PC-3 (cell line): ENCODE measurements at regions not wholly inside any gene's neighbourhood (a gene's known extent, or its start where the extent isn't known, plus 50 kb on each side); places are given as distances from the start of the nearest gene placed in this dataset.
"Not testable (repeated sequence)": the region's sequence is repeated elsewhere in the genome, so short reads cannot be mapped to it uniquely, and the experiment has no call there.

Experiments used
- ATAC-seq: fragments of 200-7000 bp; cut with Tn5 transposase; 2 replicates; pipeline ENCODE4 v1.9.1; 2020; ENCODE audit warnings: mild to moderate bottlenecking, moderate library complexity
- BruUV-seq: library from RNA; stranded (reverse); fragments of 400-500 nt; replicated peaks from 2 replicates; lab custom pipeline; 2021; lab: Mats Ljungman, UMichigan
- CTCF ChIA-PET: fragments of 300-600 bp; sonication (Branson Sonifier 250); formaldehyde crosslinking; loops from one replicate; lab custom pipeline; 2022; ENCODE audit warnings: antibody characterized with exemption; lab: Charles Lee
- POLR2A ChIA-PET: fragments of 300-600 bp; sonication (Branson Sonifier 250); formaldehyde crosslinking; loops from one replicate; lab custom pipeline; 2022; ENCODE audit warnings: antibody characterized with exemption; ENCODE audit not compliant: unreplicated experiment; lab: Charles Lee
- DNase-seq: peaks from one replicate; pipeline ENCODE4 v3.0.0-alpha.2; 2015
- H2AFZ ChIP-seq: fragments of 300-600 bp; sonication (generic); 2 replicates; pipeline ENCODE4 v1.6.0; 2016; ENCODE audit warnings: antibody characterized with exemption, low read length
- H3F3A ChIP-seq: fragments of 300-600 bp; sonication (generic); one replicate; pipeline ENCODE4 v1.6.0; 2017; ENCODE audit warnings: antibody characterized with exemption, low read length, control low read depth, mild to moderate bottlenecking; ENCODE audit not compliant: unreplicated experiment
- H3K27ac ChIP-seq: fragments of 300-600 bp; sonication (generic); 2 replicates; pipeline ENCODE4 v1.5.1; 2016; ENCODE audit warnings: mild to moderate bottlenecking, low read length
- H3K27me3 ChIP-seq: fragments of 300-600 bp; sonication (generic); 2 replicates; pipeline ENCODE4 v1.6.1; 2016; ENCODE audit warnings: low read length, mixed read lengths
- H3K36me3 ChIP-seq: fragments of 300-600 bp; sonication (generic); 2 replicates; pipeline ENCODE4 v1.6.1; 2016; ENCODE audit warnings: low read depth, mixed run types, low read length, mixed read lengths
- H3K4me1 ChIP-seq: fragments of 300-600 bp; sonication (generic); 2 replicates; pipeline ENCODE4 v1.5.1; 2016; ENCODE audit warnings: low read length; ENCODE audit not compliant: insufficient read depth
- H3K4me2 ChIP-seq: fragments of 300-600 bp; sonication (generic); 2 replicates; pipeline ENCODE4 v1.6.0; 2016; ENCODE audit warnings: low read length
- H3K4me3 ChIP-seq: fragments of 300-600 bp; sonication (generic); 2 replicates; pipeline ENCODE4 v1.5.1; 2016; ENCODE audit warnings: mild to moderate bottlenecking, low read length, mixed read lengths
- H3K79me2 ChIP-seq: fragments of 300-600 bp; sonication (generic); 2 replicates; pipeline ENCODE4 v1.6.1; 2017; ENCODE audit warnings: low read length, mixed read lengths
- H3K9ac ChIP-seq: fragments of 300-600 bp; sonication (generic); 2 replicates; pipeline ENCODE4 v1.6.0; 2016; ENCODE audit warnings: mild to moderate bottlenecking, low read length
- H3K9me2 ChIP-seq: fragments of 300-600 bp; sonication (generic); replicated peaks from 2 replicates; pipeline ENCODE4 v1.6.1; 2016; ENCODE audit warnings: mixed run types, low read length, mixed read lengths
- H3K9me3 ChIP-seq: fragments of 300-600 bp; sonication (generic); 2 replicates; pipeline ENCODE4 v1.6.1; 2016; ENCODE audit warnings: low read length, mixed read lengths
- H4K20me1 ChIP-seq: fragments of 300-600 bp; sonication (generic); 2 replicates; pipeline ENCODE4 v1.6.1; 2016; ENCODE audit warnings: low read length, mixed read lengths
- intact Hi-C: fragments of 100-400 bp; cut with micrococcal nuclease; formaldehyde crosslinking; loops from 2 replicates; pipeline ENCODE4 v1.9.0; 2023

- H3K27me3 ChIP-seq, CTCF ChIA-PET, H3K4me2 ChIP-seq, H2AFZ ChIP-seq, H3K27ac ChIP-seq, H3K4me1 ChIP-seq, H3K79me2 ChIP-seq, H3F3A ChIP-seq, DNase-seq, BruUV-seq, H3K9me2 ChIP-seq, H3K36me3 ChIP-seq, POLR2A ChIA-PET, H3K9ac ChIP-seq, H3K9me3 ChIP-seq, intact Hi-C loops, H4K20me1 ChIP-seq, H3K4me3 ChIP-seq, ATAC-seq: not testable (repeated sequence)
Observed at GRCh38 chr9:65424437-65424984, 139.5 kb upstream of the FOXD4L5 start.

GRCh38 chr9:65423691-65424436 lies 138.9 kb upstream of the FOXD4L5 start:
- H2AFZ ChIP-seq, H3K79me2 ChIP-seq, H3K9me2 ChIP-seq, POLR2A ChIA-PET, H3K36me3 ChIP-seq, H3K27me3 ChIP-seq, H3K4me3 ChIP-seq, H3K4me2 ChIP-seq, H3K9me3 ChIP-seq, H3K27ac ChIP-seq, BruUV-seq, H3K9ac ChIP-seq, H3F3A ChIP-seq, CTCF ChIA-PET, DNase-seq, H4K20me1 ChIP-seq, ATAC-seq, intact Hi-C loops, H3K4me1 ChIP-seq: not testable (repeated sequence)

DNA sequence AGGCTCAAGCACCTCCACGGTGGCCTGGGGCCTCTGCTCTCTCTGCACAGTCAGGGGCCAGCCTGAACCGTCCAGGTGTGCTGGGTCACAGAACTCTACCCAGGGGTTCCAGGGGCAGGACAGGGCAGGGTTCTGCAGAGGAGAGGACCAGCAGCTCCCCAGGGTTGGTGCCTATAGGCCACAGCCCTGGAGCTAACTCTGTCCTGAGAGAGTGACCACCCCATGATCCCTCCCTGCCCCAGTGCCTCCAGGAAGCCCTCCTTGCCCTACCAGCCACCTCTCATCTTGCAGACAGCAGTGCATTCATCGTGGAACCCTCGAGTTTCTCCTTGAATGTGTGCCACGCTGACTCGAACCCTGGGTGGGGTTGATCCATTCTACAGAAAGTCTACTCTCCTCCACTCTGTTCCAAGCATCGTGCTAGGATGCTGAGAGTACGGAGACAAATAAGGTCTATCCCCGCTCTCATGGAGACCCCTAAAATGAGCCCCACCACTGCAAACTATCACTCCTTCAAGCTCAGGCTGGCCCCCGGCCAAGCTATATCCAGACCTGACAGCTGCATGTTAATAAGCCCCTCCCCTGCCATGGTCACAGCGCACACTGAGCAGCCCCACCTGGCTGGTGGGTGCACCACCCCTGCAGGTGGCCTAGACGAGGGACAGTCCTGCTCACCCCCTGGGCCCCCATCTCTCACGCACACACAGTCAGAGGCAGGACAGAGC lies 138.1 kb upstream of the FOXD4L5 start:
- H4K20me1 ChIP-seq, H3K79me2 ChIP-seq, H3K9ac ChIP-seq, H3K36me3 ChIP-seq, DNase-seq, H3K4me3 ChIP-seq, H3K9me2 ChIP-seq, BruUV-seq, H3K4me1 ChIP-seq, H3K27me3 ChIP-seq, ATAC-seq, H3K9me3 ChIP-seq, H2AFZ ChIP-seq, H3F3A ChIP-seq, H3K4me2 ChIP-seq, intact Hi-C loops, H3K27ac ChIP-seq, CTCF ChIA-PET, POLR2A ChIA-PET: not testable (repeated sequence)

- H4K20me1 ChIP-seq, H3K4me1 ChIP-seq, H3K9me3 ChIP-seq, ATAC-seq, H3K27me3 ChIP-seq, H3K27ac ChIP-seq, CTCF ChIA-PET, POLR2A ChIA-PET, H2AFZ ChIP-seq, intact Hi-C loops, BruUV-seq, H3K4me3 ChIP-seq, H3K36me3 ChIP-seq, H3K79me2 ChIP-seq, H3K9ac ChIP-seq, H3F3A ChIP-seq, H3K9me2 ChIP-seq, H3K4me2 ChIP-seq, DNase-seq: not testable (repeated sequence)
Observed at GRCh38 chr9:65421486-65421885, 136.5 kb upstream of the FOXD4L5 start.
